ENCODE measurements at regions not wholly inside any gene's neighbourhood (a gene's known extent, or its start where the extent isn't known, plus 50 kb on each side); places are given as distances from the start of the nearest gene placed in this dataset.

DNA sequence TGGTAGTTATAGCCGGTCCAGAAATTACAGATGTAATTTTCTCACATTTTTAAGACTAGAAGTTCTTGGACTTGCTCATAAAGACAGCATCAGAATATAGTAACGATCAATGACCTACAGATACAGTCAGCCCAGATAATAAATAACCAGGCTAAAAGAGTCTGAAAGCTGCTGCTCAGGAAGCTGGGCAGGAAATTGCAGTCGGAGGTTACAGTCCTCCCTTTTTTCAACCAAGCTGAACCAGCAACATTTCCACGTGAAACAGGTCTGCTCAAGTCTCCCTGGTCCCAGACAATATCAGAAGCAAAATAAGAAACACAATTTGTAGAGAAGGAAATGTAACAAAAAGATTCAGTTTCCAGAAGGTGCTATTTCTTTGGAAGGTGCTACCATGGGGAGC is 457.4 kb downstream of the SIPA1L2 start:
- Histone ChIP-seq H3K27me3 (replicated peaks; ENCODE audit: control insufficient read depth, insufficient read depth, low read length) (no peaks in the 10 kb centered on the region), H3K36me3 (ENCODE audit: control insufficient read depth, insufficient read depth, low read length) (no peaks in the 10 kb centered on the region), H3K4me3 (replicated peaks; ENCODE audit: low read depth, low read length) (no peak overlapping the region)
- no peak for DNase-seq (ENCODE audit: extremely low read depth, insufficient read length)
- TF ChIP-seq, protein P1, sequence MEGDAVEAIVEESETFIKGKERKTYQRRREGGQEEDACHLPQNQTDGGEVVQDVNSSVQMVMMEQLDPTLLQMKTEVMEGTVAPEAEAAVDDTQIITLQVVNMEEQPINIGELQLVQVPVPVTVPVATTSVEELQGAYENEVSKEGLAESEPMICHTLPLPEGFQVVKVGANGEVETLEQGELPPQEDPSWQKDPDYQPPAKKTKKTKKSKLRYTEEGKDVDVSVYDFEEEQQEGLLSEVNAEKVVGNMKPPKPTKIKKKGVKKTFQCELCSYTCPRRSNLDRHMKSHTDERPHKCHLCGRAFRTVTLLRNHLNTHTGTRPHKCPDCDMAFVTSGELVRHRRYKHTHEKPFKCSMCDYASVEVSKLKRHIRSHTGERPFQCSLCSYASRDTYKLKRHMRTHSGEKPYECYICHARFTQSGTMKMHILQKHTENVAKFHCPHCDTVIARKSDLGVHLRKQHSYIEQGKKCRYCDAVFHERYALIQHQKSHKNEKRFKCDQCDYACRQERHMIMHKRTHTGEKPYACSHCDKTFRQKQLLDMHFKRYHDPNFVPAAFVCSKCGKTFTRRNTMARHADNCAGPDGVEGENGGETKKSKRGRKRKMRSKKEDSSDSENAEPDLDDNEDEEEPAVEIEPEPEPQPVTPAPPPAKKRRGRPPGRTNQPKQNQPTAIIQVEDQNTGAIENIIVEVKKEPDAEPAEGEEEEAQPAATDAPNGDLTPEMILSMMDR (IDR thresholded peaks at IDR 0.05; ENCODE audit: insufficient read depth, low read length, poor library complexity, severe bottlenecking), result no peak

DNA sequence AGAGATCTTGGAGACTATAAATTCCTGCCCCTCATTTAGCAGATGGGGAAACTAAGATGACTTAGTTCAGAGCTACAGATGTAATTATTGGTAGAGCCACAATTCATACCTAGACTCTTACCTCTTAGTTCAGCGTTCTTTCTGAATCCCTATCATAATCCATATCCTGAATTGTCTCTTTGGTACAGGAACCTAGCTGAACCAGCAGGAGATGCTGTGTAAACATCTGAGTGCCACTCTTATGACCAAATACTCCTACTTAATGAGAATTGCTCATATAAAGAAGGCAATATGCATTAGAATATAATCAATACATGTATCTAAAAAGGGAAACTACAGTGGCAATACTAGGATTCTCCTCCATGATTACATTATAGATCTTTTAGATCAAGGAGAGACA is 459.0 kb downstream of the SIPA1L2 start:
- Histone ChIP-seq H3K27me3 (replicated peaks; ENCODE audit: control insufficient read depth, insufficient read depth, low read length) (no peaks in the 10 kb centered on the region), H3K36me3 (ENCODE audit: control insufficient read depth, insufficient read depth, low read length) (no peaks in the 10 kb centered on the region), H3K4me3 (replicated peaks; ENCODE audit: low read depth, low read length) (no peak overlapping the region)
- DNase-seq (ENCODE audit: extremely low read depth, insufficient read length), result no peak
- TF ChIP-seq, protein P1 (IDR thresholded peaks at IDR 0.05; ENCODE audit: insufficient read depth, low read length, poor library complexity, severe bottlenecking), result no peak

DNA sequence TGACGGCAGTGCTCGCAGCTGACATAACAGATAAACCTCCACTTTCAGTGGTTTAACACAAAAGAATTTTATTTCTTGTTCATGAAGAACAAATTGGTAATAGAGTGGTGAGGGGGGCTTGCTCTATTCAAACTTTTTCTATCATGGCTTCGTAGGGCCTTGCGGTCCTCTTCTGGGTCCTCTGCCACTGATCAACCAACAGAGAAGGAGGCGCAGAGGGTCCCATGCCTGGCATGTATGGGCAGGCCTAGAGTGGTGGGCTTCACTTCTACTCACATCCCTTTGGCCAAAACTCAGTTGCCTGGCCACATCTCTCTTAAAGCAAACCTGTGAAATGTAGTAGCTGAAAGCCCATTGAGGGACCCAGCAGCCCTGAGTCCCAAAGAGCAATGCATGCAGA is 460.5 kb downstream of the SIPA1L2 start:
- H3K4me3 ChIP-seq (replicated peaks; ENCODE audit: low read depth, low read length), result no peak overlapping the region
- no peaks in the 10 kb centered on the region for H3K27me3 ChIP-seq (replicated peaks; ENCODE audit: control insufficient read depth, insufficient read depth, low read length)
- DNase-seq (ENCODE audit: extremely low read depth, insufficient read length), result no peak
- no peaks in the 10 kb centered on the region for H3K36me3 ChIP-seq (ENCODE audit: control insufficient read depth, insufficient read depth, low read length)
- TF ChIP-seq, protein P1 (IDR thresholded peaks at IDR 0.05; ENCODE audit: insufficient read depth, low read length, poor library complexity, severe bottlenecking), result no peak

DNA sequence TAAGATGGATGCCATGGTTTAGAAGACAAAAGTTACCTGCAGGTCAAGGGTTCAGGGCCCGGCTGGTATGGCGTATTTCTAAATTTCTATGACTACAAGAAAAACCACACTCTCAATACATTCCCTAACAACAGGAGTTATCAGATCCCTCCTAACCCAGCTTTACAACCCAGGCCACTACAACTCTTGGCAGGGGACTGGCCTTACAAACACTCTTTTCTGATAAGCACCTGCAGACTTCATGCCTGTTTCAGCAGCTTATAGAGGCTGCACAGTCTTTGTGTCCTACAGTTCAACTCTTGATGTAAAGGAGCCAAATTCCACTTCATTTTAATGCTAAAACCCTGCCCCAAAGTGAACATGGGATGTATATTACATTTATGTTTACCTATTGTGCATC is 461.4 kb downstream of the SIPA1L2 start:
- TF ChIP-seq, protein P1 (IDR thresholded peaks at IDR 0.05; ENCODE audit: insufficient read depth, low read length, poor library complexity, severe bottlenecking), result no peak

DNA sequence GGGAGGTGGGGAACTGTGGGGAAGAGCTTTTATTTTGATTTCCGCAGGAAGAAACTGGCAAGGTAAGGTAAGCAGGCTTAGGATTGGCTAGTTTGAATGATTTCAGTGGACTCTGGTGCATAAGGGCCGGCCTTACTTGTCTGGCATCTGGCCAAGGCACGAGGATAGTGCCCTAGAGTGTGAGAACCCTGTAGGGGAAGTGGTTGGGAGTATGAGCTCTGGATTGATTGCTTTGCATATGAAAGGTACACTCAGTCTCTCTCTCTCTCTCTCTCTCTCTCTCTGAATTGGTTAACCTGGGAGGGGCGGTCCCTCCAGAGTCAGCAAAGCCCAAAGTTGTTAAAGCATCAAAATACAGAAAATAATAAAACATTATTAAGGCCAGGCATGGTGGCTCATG is 463.0 kb downstream of the SIPA1L2 start:
- TF ChIP-seq, protein P1 (IDR thresholded peaks at IDR 0.05; ENCODE audit: insufficient read depth, low read length, poor library complexity, severe bottlenecking), result no peak
- Histone ChIP-seq H3K4me3 (replicated peaks; ENCODE audit: low read depth, low read length) (no peak overlapping the region), H3K27me3 (replicated peaks; ENCODE audit: control insufficient read depth, insufficient read depth, low read length) (no peaks in the 10 kb centered on the region), H3K36me3 (ENCODE audit: control insufficient read depth, insufficient read depth, low read length) (no peaks in the 10 kb centered on the region)
- DNase-seq (ENCODE audit: extremely low read depth, insufficient read length), result no peak

More for the DNA sequence above, 461.4 kb downstream of the SIPA1L2 start:
- H3K27me3 ChIP-seq (replicated peaks; ENCODE audit: control insufficient read depth, insufficient read depth, low read length), result no peaks in the 10 kb centered on the region
- no peaks in the 10 kb centered on the region for H3K36me3 ChIP-seq (ENCODE audit: control insufficient read depth, insufficient read depth, low read length)
- no peak for DNase-seq (ENCODE audit: extremely low read depth, insufficient read length)
- H3K4me3 ChIP-seq (replicated peaks; ENCODE audit: low read depth, low read length), result no peak overlapping the region

All from GM06990 (cell line).